C4-2B (cell line): ENCODE measurements at regions not wholly inside any gene's neighbourhood (a gene's known extent, or its start where the extent isn't known, plus 50 kb on each side); places are given as distances from the start of the nearest gene placed in this dataset.

ENCODE experiments used
- H3K27ac ChIP-seq: fragments of 450-650 bp; 2 replicates; pipeline ENCODE4 v1.5.1; 2017
- CTCF ChIP-seq: fragments of 450-650 bp; conservative IDR thresholded peaks from 2 replicates; pipeline ENCODE4 v1.5.1; 2017; ENCODE audit warnings: mild to moderate bottlenecking
- ZFX ChIP-seq: fragments of 450-650 bp; IDR thresholded peaks from 2 replicates; pipeline ENCODE4 v1.6.1; 2017

- no peak overlapping the region for H3K27ac ChIP-seq
- no peak for TF ChIP-seq ZFX
- no peak for TF ChIP-seq CTCF
Observed at GRCh38 chr19:29268721-29269393, 55.9 kb upstream of the UQCRFS1 start.

- no peak for TF ChIP-seq CTCF
- TF ChIP-seq ZFX, result no peak
- no peak overlapping the region for H3K27ac ChIP-seq
Observed at GRCh38 chr19:29269641-29270040, 56.7 kb upstream of the UQCRFS1 start.

GRCh38 chr19:29271341-29271740, 58.4 kb upstream of the UQCRFS1 start:
- TF ChIP-seq ZFX (no peak), CTCF (no peak)
- no peak overlapping the region for H3K27ac ChIP-seq

- TF ChIP-seq CTCF (no peak), ZFX (no peak)
- no peak overlapping the region for H3K27ac ChIP-seq
Observed at GRCh38 chr19:29271911-29272310, 59.0 kb upstream of the UQCRFS1 start.

- TF ChIP-seq CTCF (no peak), ZFX (no peak)
- H3K27ac ChIP-seq, result no peak overlapping the region
Observed at GRCh38 chr19:29273000-29273640, 60.2 kb upstream of the UQCRFS1 start.

- TF ChIP-seq CTCF (no peak), ZFX (no peak)
Observed at GRCh38 chr19:29275266-29275665, 62.3 kb upstream of the UQCRFS1 start.

GRCh38 chr19:29277102-29277501, 64.2 kb upstream of the UQCRFS1 start:
- TF ChIP-seq ZFX, result no peak
- no peak for TF ChIP-seq CTCF

More at GRCh38 chr19:29275266-29275665, 62.3 kb upstream of the UQCRFS1 start:
- H3K27ac ChIP-seq, result no peak overlapping the region

More at GRCh38 chr19:29277102-29277501, 64.2 kb upstream of the UQCRFS1 start:
- H3K27ac ChIP-seq, result no peak overlapping the region
